Left ventricle myocardium superior (tissue), 1 donor: ENCODE measurements at regions not wholly inside any gene's neighbourhood (a gene's known extent, or its start where the extent isn't known, plus 50 kb on each side); places are given as distances from the start of the nearest gene placed in this dataset.

Experiments used
- ATAC-seq: fragments of 200-7000 bp; cut with Tn5 transposase; one replicate; pipeline ENCODE4 v1.9.1; 2020; ENCODE audit warnings: mild to moderate bottlenecking, moderate library complexity
- DNase-seq: peaks from one replicate; pipeline ENCODE4 v3.0.0-alpha.2; 2020
- intact Hi-C: fragments of 100-400 bp; cut with micrococcal nuclease; formaldehyde crosslinking; loops from one replicate; pipeline ENCODE4 v1.11.0; 2022
- donor health status: DM: no; HTN: yes; CAD: no; lungs with severe emphysema.

DNA sequence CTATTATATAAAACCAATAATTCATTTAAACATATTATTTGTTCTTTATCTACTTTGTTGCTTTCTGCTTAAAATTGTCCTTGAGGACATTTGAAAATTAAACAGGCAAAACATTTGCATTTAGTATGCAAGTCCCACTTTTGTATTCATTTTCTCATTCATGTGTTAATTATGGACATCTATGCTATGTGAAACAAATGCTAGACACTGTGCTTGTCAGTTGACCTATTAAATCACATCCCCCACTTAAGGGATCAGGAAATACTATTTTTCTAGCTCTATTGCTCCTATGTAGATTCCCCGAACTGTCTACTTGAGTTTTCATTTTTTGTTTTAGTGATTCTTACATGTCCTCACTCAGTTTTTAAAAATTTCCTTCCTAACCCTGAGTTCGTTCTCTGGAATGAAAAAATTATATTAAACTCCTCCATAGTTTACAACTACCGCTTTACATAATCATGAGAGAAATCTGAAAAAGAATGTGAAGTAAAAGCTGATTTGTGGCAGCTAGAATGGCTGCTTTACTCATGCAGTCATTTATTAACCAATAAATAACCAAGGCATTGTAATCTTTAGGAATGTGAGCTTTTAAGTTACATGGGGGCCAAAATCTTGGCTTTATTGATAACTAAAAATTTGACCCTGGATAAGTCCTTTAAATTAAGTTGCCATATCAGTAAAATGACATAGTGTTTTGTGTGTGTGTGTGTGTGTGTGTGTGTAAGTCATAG is 188.5 kb downstream of the LIG4 start:
- ATAC-seq: no peak
- no peak for DNase-seq
- intact Hi-C loops: no loop called here

DNA sequence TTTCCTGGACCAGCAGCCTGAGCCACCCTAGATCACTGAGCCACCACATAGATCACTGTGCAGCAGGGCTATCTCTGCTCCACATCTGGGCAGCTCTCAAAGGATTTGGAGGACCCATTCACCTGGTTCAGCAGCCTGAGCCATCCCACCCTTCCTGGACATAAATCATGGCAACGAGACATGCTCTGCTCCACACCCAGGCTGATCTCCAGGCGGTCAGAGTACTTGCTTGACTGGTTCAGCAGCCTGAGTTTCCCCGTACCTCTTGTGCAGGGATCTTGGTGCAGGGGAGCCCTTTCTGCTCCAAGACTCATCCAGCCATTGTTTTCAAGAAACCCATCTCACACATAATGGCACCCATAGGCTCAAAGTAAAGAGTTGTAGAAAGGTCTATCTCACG is 195.3 kb downstream of the LIG4 start:
- intact Hi-C loops: no loop called here
- DNase-seq (no peak), ATAC-seq (no peak)

DNA sequence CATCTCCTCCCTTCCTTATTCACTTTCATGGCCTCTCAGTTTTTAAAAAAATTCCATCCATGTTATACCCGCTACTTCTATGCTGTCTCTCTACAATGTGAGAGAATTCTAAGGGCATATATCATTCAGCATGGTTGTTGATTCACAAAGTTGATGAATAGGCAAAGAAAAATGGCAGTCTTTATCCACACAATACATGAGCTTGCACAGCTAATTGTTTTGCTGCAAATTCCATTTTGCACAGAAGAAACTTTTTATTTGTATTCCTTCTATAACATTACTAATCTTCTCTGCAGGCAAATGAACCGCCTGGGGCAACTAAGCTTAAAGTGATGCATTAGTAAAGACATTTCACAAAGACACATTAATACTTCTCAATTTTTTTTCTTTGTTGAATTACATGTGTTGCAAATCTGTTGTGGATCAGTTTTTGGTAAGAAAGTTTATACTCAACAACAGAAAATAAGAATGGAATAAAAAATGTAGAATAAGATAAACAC is 196.9 kb downstream of the LIG4 start:
- DNase-seq (no peak), ATAC-seq (no peak)
- intact Hi-C loops: no loop called here

DNA sequence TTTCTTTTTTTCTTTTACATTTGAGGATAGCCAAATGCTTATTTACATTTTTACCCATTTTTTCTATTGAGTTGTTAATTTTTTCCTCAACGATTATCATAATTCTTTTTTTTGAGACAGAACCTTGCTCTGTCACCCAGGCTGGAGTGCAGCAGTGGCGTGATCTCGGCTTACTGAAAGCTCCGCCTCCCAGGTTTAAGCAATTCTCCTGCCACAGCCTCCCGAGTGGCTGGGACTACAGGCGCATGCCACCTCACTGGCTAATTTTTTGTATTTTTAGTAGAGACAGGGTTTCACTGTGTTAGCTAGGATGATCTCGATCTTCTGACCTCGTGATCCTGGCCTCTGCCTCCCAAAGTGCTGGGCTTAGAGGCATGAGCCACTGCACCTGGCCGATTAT is 208.7 kb downstream of the LIG4 start:
- intact Hi-C loops: no loop called here
- ATAC-seq (no peak), DNase-seq (no peak)

DNA sequence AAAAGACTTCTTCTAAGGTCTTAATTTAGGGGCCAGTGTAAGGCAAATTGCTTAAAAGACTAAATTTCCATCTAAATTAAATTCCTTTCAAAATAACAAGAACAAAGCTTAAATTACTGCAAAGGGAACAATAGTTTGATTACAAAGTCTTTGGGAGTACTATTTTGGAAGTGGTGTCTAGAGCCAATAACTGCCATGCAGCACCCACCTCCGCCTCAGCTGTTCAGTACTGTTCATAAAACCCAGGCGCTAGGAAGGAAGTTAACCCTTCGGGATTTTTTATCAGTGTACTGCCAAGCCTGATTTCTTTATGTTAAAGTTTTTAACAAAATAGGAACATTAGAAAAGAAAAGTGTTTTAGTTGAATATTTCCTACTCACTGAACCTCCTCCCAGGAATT is 210.1 kb downstream of the LIG4 start:
- DNase-seq (no peak), ATAC-seq (no peak)
- intact Hi-C loops: no loop called here

DNA sequence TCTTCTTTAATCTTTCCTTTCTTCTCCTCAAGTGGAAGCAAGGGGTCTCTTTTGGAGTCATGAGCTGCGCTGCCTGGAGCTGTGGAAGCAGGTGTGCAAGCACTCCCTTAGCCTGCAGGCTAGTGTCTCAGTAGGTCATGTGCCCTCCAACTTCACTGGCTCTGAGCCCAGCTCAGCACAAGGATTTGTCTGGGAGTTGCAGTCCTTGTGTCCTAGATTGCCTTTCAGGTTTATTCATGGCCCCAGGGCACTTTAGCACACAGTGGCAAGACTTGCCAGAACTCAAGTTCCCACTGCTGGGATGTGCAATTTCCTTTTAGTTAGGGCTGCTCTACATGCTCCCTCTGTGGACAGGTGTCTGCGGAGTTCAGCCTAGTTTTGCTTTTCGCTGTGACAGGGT is 211.7 kb downstream of the LIG4 start:
- DNase-seq (no peak), ATAC-seq (no peak)
- intact Hi-C loops: no loop called here

DNA sequence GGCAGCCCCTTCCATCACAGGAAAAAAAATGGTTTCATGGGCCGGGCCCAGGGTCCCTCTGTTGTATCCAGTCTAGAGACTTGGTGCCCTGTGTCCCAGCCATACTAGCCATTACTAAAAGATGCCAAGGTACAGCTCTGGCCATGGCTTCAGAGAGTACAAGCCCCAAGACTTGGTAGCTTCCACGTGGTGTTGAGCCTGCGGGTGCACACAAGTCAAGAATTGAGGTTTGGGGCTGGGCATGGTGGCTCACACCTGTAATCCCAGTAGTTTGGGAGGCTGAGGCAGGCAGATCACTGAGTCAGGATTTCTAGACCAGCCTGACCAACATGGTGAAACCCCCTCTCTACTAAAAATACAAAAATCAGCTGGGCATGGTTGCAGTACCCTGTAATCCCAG is 214.3 kb downstream of the LIG4 start:
- DNase-seq: no peak
- no peak for ATAC-seq
- intact Hi-C loops: no loop called here

DNA sequence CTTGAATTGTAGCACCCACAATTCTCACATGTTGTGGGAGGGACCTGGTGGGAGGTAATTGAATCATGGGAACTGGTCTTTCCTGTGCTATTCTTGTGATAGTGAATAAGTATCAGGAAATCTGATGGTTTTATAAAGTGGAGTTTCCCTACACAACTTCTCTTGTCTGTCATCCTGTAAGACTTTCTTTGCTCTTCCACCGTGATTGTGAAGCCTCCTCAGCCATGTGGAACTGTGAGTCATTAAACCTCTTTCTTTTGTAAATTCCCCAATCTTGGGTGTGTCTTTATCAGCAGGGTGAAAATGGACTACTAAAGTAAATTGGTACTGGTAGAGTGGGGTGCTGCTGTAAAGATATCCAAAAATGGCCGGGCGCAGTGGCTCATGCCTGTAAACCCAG is 215.6 kb downstream of the LIG4 start:
- intact Hi-C loops: no loop called here
- no peak for ATAC-seq
- no peak for DNase-seq

DNA sequence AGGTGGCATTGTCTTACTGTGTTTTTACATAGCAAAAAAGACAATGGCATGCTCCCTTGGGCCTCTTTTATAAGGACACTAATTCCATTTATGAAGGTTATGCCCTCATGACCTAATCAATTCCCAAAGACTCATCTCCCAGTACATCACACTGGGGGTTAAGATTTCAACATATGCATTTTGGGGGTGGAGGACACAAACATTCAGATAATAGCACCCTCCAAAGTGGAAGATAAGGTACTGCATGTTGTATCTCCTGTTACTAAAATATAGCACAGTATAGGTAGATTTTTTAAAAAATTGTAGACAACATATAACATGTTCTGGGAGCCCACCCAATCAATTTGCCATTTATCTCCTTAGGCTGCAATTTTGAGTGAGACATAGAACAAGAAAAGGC is 221.2 kb downstream of the LIG4 start:
- intact Hi-C loops: no loop called here
- ATAC-seq (no peak), DNase-seq (no peak)

DNA sequence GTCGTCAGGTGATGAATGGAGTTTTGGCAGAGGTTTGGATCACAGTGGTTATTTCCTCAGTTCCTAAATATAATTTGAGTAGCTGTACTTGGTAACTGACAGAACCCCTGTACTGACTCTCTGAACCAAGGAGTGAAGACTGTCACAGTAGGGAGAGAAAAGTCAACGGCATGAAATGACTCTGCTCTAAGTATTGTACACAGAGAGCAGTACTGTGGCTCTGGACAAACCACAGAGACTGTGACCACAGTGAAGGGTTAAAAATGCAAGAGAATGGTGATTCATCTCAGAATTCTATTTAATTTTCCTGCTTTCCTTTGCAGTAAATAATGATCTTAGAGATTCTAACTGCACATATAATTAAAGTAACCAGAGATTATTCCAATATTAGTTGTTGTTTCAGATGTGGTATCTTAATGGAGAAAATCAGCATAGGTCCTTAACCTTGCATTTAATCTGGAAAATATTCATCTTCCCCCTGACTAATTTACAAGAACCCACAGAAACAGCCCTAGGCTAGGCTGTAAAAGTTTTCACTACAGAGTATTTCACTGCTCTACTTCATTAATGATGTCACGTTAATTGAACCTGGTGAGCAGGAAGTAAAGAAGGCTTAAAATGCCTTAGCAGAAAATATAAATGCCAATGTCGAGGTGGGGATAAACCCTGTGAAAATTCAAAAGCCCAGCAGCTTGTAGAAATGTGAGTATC is 221.9 kb downstream of the LIG4 start:
- DNase-seq (no peak), ATAC-seq (no peak)
- intact Hi-C loops: no loop called here

DNA sequence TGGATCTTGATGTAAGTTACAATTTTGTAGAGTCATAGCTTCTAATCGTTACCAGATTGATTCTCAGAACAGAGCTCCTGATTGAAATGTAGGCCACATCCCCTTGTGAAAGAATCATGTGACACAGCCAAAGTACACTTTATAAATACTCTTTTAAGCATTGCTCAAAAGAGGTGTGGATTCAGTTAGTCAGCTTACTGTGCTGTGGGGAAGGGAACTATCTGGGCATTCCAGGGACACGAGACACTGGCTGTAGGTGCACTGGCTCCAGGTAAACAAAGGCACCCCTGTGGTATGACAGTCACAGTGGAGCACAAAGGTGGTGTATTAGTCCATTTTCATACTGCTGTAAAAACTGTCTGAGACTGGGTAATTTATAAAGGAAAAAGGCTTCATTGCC is 222.8 kb downstream of the LIG4 start:
- DNase-seq (no peak), ATAC-seq (no peak)
- intact Hi-C loops: no loop called here

DNA sequence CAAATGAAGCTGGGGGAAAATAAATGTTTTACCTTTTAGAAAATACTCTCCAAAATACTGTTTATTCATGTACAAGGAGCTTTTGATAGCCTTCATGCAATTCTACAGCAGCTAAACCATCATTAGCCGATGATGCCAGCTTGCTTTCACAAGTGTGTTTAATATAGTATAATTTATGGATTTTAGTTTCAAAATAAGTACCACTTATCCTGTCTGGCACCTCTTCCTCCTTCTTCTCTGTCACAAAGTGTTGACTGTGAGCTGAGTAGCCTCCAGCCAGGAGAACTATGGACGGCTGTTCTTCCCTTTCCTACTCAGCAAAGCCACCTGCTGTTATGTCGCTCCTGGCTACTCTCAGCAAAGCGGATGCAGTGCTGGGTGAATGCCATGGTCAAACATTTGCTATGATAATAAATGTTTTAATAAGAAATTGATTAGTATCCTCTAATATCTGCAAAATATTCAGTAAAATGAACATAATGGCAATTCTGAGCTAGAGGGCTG is 238.2 kb downstream of the LIG4 start:
- ATAC-seq: no peak
- intact Hi-C loops: no loop called here

DNA sequence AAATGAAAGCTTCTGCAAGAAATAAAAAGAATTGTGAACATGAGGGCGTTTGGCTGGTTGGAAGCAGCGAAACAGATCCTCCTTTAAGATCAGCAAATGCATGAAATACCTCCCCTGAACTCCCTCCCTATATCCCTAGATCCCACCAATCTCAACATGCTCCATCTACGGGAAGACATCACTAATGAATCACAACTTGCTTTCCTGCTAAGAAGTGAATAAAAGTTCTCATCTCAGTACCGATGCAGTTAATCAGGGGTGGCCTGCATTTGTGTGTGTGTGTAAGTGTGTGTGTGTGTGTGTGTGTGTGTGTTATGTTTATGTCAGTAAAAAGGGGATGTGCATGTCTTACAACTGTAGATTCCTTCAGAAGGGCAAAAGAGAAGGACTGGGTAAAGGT is 238.7 kb downstream of the LIG4 start:
- intact Hi-C loops: no loop called here
- no peak for ATAC-seq

More for the DNA sequence above, 238.2 kb downstream of the LIG4 start:
- DNase-seq: no peak

DNA sequence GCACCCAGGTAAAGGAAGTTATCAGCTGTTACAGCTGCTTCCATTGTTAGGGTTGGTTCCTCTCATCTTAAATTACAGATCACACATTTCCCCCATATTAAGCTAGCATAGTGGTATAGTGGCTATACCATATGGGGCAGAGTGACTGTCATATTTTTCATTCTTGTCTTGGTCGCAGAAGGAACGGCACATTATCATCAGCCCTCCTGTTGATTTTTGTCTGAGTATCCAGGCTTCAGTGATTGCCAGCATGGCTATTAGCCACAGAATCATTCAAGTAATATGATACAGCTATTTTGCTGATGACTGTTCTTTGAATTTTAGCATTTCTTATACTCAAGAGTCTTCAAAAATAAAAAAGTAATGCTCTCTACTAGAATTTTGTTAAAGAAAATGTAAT is 240.9 kb downstream of the LIG4 start:
- ATAC-seq (no peak), DNase-seq (no peak)
- intact Hi-C loops: no loop called here

More for the DNA sequence above, 238.7 kb downstream of the LIG4 start:
- DNase-seq: no peak

DNA sequence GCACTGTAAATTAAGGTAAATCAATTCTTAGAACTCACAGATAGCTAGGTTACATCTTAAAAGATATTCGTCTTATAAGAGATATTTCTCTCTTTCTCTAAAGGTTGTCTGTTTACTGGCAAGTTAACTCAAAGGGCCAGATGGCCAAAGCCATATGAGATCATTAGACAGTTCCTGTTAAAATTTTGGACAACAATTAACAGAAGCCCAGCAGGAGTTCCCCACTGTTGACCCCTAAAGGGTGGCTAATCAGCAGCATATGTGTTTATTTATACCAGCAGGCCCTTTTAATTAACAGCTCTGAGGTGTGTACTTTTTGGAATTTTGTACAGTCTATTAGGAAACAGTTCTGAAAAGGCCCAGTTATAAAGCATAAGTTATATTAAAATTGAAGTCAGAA is 245.8 kb downstream of the LIG4 start:
- DNase-seq: no peak
- ATAC-seq: no peak
- intact Hi-C loops: no loop called here

DNA sequence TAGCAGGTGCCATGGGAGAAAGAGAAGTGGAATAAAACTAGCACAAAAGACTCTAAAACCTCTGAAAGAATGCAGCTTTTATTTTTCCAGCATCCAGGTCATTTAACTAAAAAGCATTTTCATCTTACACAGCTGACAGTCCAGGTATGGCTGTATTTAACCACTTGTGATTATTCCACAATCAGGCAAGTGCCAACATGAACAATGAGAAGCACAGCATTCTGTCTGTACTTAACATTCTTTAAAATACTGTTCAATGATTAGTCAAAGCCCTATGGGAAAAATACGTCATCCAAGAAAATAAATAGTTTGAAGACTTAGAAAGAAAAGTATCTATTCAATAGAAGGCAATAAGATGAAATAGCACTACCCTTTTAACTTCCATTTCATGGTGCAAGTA is 246.9 kb downstream of the LIG4 start:
- intact Hi-C loops: no loop called here
- DNase-seq (no peak), ATAC-seq (no peak)

DNA sequence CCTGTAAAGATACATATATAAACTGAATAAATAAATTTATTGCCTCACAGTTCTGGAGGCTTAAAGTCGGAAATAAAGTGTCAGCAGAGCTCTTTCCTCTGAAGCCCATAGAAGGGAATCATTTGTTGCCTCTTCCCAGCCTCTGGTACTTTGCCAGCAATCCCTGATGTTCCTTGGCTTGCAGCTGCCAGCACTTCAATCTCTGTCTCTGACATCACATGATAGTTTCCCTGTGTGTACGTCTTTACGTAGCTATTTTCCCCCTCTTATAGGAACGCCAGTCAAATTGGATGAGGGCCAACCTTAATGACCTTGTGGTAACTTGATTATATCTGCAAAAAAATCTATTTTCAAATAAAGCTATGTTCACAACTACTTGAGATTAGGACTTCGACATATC is 250.9 kb downstream of the LIG4 start:
- no peak for ATAC-seq

DNA sequence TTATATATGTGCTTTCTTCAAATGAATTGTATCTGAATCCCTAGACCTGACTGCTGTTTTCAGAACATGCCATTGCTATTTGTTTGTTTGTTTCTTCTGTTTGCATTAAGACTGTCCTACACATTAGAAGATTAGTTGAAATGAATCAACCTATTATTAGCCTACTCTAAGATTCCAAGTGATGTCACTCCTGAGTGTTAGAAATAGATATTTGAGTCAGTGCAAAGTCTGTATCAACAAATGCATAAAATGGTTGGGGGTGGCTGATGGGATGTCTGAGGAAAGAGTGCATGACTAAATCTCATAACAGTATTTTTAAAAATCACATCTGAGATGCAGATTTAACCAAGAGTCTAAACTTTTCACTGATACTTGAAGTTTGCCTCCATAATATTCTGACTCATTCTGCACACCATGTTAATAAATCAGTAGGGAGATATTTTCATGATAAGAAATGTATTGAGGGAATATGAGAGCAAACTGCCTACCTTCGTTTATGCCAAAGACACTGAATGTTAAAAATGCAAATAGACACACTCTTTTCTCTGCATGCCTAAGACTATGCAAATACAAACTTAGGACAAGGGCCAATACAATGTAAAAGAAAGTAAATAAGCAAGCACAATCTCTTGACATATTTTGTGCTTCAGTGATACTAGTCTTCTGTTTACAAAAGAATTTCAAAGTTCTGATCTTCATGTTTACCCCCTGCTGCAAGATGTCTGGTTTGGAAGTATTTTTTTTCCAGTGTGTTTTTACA is 253.3 kb downstream of the LIG4 start:
- intact Hi-C loops: no loop called here
- no peak for DNase-seq
- ATAC-seq: no peak

More for the DNA sequence above, 250.9 kb downstream of the LIG4 start:
- intact Hi-C loops: no loop called here
- DNase-seq: no peak

DNA sequence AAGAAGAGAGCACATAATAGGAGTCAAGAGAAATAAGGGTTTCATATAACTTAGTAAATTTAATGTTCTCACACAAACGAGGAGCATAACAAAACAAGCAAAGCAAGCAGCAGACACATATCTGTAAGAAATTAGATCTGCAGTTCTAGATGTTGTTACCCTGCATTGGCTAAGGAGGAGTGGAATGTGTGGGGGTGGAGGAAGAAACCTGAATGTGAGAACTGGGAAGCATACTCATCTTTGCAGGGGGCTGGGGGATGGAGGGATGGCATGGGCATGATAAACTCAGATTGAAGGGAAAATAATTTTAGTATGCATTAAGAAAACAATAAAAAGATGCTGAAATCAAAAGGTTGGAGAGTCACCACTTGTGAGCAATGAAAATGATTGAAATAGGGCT is 255.0 kb downstream of the LIG4 start:
- DNase-seq: no peak
- ATAC-seq: no peak
- intact Hi-C loops: no loop called here

DNA sequence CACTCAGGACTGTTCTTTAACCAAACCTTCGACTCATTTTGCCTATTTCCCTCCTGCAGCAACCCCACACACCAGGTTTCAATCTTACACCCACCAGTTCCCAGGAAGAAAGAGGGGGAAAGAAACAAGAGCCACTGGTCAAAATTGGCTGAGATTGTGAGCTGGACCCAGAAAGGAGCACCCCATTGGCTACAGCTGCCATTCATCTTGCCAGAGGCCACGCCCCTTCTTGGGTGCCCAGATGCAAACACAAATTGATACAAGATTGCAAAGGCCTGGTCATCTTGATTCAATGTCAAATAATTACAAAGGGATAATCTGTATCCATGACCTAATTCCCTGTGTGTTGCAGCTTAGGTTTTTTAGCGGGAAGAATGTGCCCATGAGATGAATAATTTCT is 258.4 kb downstream of the LIG4 start:
- intact Hi-C loops: no loop called here
- ATAC-seq: no peak
- no peak for DNase-seq
